Effector memory CD4-positive, alpha-beta T cell (primary cell): ENCODE measurements at regions not wholly inside any gene's neighbourhood (a gene's known extent, or its start where the extent isn't known, plus 50 kb on each side); places are given as distances from the start of the nearest gene placed in this dataset.
"Not testable (repeated sequence)": the region's sequence is repeated elsewhere in the genome, so short reads cannot be mapped to it uniquely, and the experiment has no call there.

ENCODE experiments used
- DNase-seq, 3 donors: peaks; one replicate each; pipeline ENCODE4 v3.0.0-alpha.2; 2020
- H3K27ac ChIP-seq: 2 replicates; pipeline ENCODE4 v1.7.0; 2013; ENCODE audit warnings: mild to moderate bottlenecking, low read length, moderate library complexity; ENCODE audit not compliant: insufficient read depth, poor library complexity, severe bottlenecking
- H3K27me3 ChIP-seq: replicated peaks from 2 replicates; pipeline ENCODE4 v1.7.0; 2013; ENCODE audit warnings: mild to moderate bottlenecking, low read length; ENCODE audit not compliant: insufficient read depth, control insufficient read depth, poor library complexity, severe bottlenecking
- H3K36me3 ChIP-seq: 2 replicates; pipeline ENCODE4 v1.7.0; 2013; ENCODE audit warnings: mild to moderate bottlenecking, low read length, moderate library complexity; ENCODE audit not compliant: control insufficient read depth, insufficient read depth
- H3K4me1 ChIP-seq: 2 replicates; pipeline ENCODE4 v1.7.0; 2013; ENCODE audit warnings: low read length, mild to moderate bottlenecking; ENCODE audit not compliant: control insufficient read depth, insufficient read depth, poor library complexity, severe bottlenecking
- H3K4me3 ChIP-seq: 2 replicates; pipeline ENCODE4 v1.7.0; 2013; ENCODE audit warnings: low read length, low read depth, mild to moderate bottlenecking; ENCODE audit not compliant: insufficient read depth, poor library complexity, severe bottlenecking
- H3K9me3 ChIP-seq: 2 replicates; pipeline ENCODE4 v1.7.0; 2013; ENCODE audit warnings: mild to moderate bottlenecking, low read length, moderate library complexity; ENCODE audit not compliant: control insufficient read depth

DNA sequence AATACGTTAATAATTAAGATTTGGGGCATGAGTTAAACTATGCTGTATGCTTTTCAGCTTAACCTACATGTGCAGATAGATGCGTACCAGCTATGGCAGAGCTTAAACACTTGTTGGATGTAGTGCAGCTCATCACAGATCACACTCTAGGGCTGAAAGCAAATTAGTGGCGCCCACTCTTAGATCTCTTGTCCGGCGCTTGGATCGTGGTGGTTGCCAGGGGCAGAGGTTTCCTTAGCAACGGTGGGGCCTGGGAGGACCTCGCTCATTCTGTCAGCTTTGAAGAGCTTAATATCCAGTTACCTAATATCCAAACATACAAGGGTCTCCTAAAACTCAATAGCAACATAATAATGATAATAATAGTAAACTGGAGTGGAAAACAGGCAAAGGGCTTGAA lies 548.2 kb upstream of the PFKP start:
- Histone ChIP-seq H3K9me3 (no peaks in the 10 kb centered on the region), H3K36me3 (no peaks in the 10 kb centered on the region), H3K27ac (no peak overlapping the region), H3K4me3 (no peak overlapping the region), H3K4me1 (no peaks in the 10 kb centered on the region), H3K27me3 (no peaks in the 10 kb centered on the region)
- no peak for DNase-seq

DNA sequence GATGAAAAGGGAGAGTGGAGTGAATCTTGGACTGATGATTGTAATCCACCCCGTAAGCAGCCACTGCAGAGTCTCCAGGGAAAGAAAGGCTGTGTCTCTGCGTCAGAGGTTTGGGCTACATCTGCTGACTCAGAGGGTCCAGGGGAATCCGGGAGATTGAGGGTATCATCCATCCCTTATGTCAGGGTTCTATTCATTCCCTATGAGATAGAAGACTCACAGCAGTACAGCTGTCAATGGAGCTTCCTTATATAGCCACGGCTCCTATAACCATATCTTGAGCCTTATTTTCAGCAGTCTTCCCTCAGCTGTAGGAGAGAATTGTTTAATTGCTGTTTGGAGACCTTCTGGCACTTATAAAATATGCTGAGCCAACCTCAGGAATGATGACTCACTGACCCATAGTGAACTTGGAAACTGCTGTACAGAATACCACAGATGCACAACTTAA lies 558.2 kb upstream of the PFKP start:
- no peak for DNase-seq
- Histone ChIP-seq H3K27ac (no peak overlapping the region), H3K4me3 (no peak overlapping the region), H3K4me1 (no peaks in the 10 kb centered on the region), H3K36me3 (no peaks in the 10 kb centered on the region), H3K27me3 (no peaks in the 10 kb centered on the region), H3K9me3 (no peaks in the 10 kb centered on the region)

DNA sequence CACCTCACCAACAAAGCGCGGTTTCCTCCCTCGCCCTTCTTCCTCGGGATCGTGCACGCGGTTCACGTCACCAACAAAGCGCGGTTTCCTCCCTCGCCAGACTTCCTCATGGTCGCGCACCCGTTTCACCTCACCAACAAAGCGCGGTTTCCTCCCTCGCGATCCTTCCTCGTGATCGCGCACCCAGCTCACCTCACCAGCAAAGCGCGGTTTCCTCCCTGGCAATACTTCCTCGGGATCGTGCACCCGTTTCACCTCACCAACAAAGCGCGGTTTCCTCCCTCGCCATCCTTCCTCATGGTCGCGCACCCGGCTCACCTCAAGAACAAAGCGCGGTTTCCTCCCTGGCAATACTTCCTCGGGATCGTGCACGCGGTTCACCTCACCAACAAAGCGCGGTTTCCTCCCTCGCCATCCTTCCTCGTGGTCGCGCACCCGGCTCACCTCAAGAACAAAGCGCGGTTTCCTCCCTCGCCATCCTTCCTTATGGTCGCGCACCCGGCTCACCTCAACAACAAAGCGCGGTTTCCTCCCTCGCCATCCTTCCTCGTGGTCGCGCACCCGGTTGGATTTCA lies 565.9 kb upstream of the PFKP start:
- H3K4me1 ChIP-seq, H3K4me3 ChIP-seq, H3K27me3 ChIP-seq, H3K36me3 ChIP-seq, H3K9me3 ChIP-seq, DNase-seq, H3K27ac ChIP-seq: not testable (repeated sequence)

DNA sequence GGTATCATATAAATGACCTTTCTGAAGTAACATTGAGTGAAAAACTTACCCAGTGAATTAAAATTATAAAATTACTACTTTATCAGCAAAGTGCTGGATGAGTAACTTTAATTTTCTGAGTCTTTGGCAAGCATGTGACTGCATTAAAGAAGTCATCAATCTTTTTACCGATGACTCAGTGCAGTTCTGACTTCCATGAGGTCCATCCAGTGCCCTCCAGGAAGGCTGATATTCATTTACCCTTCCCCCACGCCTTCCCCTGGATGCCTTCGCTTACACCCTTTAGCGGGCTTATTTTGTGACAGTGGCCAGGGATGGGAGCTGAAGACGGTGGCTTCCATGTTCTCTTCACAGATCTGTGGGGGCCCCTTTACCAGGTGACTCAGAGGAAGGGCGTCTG lies 572.9 kb upstream of the PFKP start:
- no peaks in the 10 kb centered on the region for H3K9me3 ChIP-seq
- no peaks in the 10 kb centered on the region for H3K4me1 ChIP-seq
- H3K27ac ChIP-seq, result no peak overlapping the region
- no peak for DNase-seq
- H3K36me3 ChIP-seq, result no peaks in the 10 kb centered on the region
- no peak overlapping the region for H3K4me3 ChIP-seq
- no peaks in the 10 kb centered on the region for H3K27me3 ChIP-seq

DNA sequence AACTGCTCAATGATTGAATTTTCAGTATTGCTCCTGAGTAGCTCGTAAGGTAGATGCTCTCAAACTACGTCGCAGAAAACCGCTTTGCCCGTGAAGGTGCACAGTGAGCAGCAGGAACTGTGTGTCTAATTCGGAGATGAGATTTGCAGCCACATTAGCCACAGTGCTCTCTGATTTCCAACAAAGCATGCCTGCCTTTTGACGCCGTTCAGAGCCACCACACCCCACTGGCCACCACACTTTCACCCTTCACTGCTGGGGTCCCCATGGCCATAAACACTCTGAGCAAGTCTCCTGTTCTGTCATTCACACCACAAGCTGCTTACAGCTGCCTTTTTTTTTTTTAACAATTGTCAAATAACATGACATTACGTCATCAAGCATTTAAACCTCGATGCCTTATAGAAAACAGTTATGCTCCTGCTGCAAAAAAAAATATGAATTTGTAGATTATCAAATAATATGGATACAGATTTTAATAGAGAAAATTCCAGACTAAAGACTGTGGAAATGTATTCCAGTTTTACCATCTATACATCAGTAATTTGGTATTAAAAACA lies 578.8 kb upstream of the PFKP start:
- no peak for DNase-seq
- Histone ChIP-seq H3K4me3 (no peak overlapping the region), H3K27ac (no peak overlapping the region), H3K4me1 (no peaks in the 10 kb centered on the region), H3K36me3 (no peaks in the 10 kb centered on the region), H3K9me3 (no peaks in the 10 kb centered on the region), H3K27me3 (no peaks in the 10 kb centered on the region)

DNA sequence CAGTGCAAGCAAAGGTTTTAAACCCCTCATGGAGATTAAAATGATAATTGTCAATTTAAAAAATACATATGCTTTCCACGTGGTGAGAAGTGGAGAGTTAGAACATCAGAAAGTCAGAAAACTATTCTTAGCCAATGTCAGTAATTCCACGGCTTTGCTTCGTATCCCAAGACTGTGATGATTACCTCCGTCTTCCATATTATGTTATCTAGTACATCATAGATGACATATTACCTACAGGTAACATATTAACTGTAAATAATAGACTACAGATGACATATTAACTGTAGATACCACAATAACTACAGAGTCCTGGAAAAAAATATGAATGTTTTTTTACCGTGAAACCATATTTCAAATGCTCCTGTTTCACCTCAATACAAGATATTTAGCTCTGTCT lies 579.4 kb upstream of the PFKP start:
- no peak overlapping the region for H3K4me3 ChIP-seq
- no peaks in the 10 kb centered on the region for H3K27me3 ChIP-seq
- no peaks in the 10 kb centered on the region for H3K9me3 ChIP-seq
- no peaks in the 10 kb centered on the region for H3K4me1 ChIP-seq
- DNase-seq, result no peak
- H3K27ac ChIP-seq, result no peak overlapping the region
- no peaks in the 10 kb centered on the region for H3K36me3 ChIP-seq

DNA sequence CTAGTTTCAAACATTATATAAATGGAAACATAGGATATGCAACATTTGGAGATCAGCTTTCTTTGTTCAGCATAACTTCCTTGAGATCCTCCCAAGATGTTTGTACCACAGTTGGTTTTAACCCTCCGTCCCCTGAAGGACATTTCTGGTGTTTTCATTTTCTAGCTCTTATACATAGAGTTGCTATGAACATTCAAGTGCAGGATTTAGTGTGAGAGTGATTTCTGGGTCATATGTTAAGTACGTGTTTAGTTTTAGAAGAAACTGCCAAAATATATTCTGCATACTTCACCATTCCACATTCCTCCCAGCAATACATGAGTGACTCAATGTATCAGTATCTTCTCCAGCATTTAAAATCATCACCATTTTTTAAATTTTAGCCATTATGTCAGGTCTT lies 588.7 kb upstream of the PFKP start:
- no peak overlapping the region for H3K27ac ChIP-seq
- H3K36me3 ChIP-seq, result no peaks in the 10 kb centered on the region
- no peaks in the 10 kb centered on the region for H3K4me1 ChIP-seq
- no peaks in the 10 kb centered on the region for H3K27me3 ChIP-seq
- H3K4me3 ChIP-seq, result no peak overlapping the region
- H3K9me3 ChIP-seq, result no peaks in the 10 kb centered on the region
- DNase-seq, result no peak

DNA sequence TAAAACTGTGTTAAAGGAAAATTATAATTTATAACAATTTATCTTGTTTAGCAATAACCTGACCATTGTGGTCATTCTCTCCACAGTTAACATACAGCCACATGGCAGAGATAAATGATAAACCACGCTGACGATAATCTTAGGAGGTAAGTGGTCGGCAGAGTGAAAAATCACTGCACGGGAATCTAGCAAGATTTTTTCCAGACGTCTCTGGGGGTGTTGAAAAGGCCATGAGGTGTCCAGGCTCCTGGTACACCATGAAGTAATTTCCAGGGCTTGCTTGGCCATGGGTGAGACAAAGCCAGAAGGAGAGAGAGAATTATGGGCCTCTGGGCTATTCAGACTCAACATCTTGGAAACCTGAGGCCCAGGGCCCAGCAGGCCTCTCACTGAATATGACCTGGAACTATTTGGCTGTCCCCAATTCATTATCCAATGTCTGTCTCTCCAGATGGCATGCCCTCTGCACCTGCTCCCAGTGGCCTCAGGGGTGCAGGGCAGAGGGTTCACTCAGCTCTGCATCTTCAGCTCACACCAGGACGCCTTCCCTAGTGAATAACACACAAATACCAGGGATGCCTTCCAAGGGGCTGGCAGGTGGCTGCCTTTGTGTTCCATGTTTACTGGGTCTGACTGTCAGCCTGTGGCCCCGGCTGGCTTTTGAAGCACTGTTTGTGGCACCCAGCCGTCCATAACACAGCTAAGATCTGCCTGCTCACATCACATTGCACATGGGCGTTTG lies 590.4 kb upstream of the PFKP start:
- Histone ChIP-seq H3K4me3 (no peak overlapping the region), H3K36me3 (no peaks in the 10 kb centered on the region), H3K27ac (no peak overlapping the region), H3K4me1 (no peaks in the 10 kb centered on the region), H3K27me3 (no peaks in the 10 kb centered on the region), H3K9me3 (no peaks in the 10 kb centered on the region)
- no peak for DNase-seq

DNA sequence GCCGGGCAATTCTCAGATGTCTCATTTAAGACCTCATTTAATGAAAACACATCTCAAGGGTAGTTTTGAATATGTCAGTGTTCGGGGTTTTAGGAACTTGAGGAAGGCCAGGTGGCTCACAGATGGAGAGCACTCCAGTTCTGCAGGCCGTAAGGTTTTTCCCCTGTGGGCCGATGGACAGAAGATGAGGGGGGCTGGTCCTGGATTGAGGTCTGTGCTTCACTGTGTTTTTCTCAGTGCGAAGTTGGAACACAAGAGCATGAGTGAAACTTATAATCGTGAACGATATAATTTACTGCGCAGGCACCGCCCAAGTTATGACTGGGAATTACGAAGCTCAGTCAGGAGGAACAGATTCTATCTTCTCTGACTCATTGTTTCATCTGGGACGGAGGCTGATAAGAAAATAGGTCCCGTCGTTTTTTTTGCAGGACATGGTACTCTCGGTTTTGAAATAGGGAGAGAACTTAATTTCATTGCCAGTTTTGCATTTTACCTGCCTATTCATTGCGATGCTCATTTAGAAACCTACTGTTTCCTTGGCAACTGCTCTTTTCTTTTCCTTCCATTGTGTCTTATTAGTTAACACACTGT lies 591.0 kb upstream of the PFKP start:
- Histone ChIP-seq H3K9me3 (no peaks in the 10 kb centered on the region), H3K4me1 (no peaks in the 10 kb centered on the region), H3K27ac (no peak overlapping the region), H3K27me3 (no peaks in the 10 kb centered on the region), H3K4me3 (no peak overlapping the region), H3K36me3 (no peaks in the 10 kb centered on the region)
- DNase-seq, result no peak

DNA sequence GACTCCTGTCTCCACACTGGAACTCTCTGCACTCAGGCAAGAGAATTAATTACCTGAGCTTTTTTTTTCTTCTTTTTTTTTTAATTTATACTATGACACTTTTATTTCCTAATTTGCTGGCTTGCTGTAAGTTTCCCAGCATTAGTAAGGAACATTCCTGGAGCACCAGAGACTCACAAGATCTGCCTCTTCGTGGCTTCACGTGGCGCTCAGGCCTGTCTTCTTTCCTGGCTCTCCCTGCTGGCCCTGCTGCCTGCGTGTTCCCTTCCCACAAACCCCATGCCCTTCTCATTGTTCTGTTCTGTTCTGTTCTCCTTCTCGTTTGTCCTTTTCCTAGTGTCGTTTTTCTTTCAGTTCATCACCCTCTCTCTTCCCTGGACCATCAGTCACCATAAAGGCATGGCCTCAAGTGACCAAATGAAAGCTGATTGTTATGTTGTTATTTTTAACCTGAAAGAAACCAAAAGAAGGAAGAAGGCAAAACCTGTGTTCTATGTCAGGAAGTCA lies 591.6 kb upstream of the PFKP start:
- DNase-seq, result no peak
- Histone ChIP-seq H3K36me3 (no peaks in the 10 kb centered on the region), H3K4me1 (no peaks in the 10 kb centered on the region), H3K9me3 (no peaks in the 10 kb centered on the region), H3K27ac (no peak overlapping the region), H3K27me3 (no peaks in the 10 kb centered on the region), H3K4me3 (no peak overlapping the region)
